ENCODE measurements at regions not wholly inside any gene's neighbourhood (a gene's known extent, or its start where the extent isn't known, plus 50 kb on each side); places are given as distances from the start of the nearest gene placed in this dataset.
"Not testable (repeated sequence)": the region's sequence is repeated elsewhere in the genome, so short reads cannot be mapped to it uniquely, and the experiment has no call there.

- peak; percentile 64 for DNase-seq (ENCODE audit: low read depth)
These were observed 272.1 kb upstream of the HS3ST1 start for GRCh38 chr4:11700751-11701226.

- peak; percentile 35 for DNase-seq (ENCODE audit: low read depth)
These were observed 270.3 kb upstream of the HS3ST1 start for GRCh38 chr4:11698846-11699590.

DNA sequence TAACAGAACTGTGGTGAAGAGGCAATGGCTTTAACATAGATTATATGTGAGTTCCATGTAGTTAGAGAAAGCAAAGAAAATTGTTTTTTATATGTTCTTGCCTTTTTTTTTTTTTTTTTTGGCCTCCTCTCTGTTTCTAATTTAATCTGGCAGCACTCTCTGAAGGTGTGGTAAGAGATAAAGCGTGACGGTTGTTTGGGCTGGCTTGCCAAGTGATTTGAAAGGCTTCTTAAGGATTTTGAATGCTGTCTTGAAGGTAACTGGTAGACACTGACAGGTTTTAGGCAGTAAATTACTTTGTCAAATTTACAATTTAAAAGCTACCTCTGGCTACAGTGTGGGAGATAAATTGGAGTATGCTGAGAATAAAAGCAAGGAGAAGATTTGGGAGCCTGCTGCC, 269.3 kb upstream of the HS3ST1 start:
- DNase-seq (ENCODE audit: low read depth), result no peak

DNA sequence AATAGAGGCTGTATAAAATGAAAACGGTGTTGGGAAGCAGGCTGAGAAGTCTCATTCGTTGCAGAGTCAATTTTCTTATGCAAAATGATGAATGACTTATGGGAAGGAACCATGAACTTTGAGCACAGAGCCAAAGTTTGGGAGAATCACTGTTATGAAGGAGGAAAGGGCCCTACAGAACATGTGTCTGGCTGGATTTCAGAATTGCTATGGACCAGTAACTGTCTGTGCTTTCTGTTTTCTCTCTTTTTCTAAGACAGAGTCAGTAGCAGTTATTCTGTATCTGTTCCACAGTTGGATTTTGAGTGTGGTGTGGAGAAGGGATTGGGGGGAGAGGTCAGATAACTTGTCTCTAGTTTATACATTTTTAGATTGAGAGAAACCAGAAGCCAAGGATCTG, 265.0 kb upstream of the HS3ST1 start:
- no peak for DNase-seq (ENCODE audit: low read depth)

DNA sequence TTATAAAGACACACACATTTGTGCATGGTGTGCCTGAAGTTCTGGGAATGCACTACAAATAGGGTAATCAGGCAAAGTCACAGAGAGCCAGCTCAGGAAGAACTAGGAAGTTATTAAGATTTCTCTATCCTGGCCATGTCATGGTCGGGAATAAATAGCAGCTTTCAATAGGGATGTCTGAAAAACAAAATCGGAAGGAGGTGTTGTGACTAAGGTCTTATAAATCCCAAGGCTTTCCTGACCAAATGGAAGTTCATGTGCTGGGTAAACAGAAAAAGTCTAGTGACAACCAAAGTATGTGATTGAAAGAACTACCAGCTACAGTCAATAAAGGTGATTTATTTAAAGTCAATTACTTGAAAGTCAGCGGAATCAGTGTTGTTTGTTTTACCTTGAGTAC, 262.5 kb upstream of the HS3ST1 start:
- no peak for DNase-seq (ENCODE audit: low read depth)

DNA sequence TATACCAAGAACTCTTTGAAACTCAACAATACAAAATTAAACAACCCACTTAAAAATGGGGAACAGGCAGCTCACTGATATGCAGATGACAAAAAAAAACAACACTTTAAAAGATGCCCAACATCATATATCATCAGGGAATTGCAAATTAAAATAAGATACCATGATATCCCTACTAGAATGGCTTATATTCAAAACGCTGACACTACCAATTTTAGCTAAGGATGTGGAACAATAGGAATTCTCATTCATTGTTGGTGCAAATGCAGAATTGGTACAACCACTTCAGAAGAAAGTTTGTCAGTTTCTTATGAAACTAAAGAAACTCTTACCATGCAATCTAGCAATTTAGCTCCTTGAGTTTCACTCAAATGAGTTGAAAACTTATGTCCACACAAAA, 259.0 kb upstream of the HS3ST1 start:
- no peak for DNase-seq (ENCODE audit: low read depth)

GRCh38 chr4:11685481-11685880, 256.8 kb upstream of the HS3ST1 start:
- no peak for DNase-seq (ENCODE audit: low read depth)

DNA sequence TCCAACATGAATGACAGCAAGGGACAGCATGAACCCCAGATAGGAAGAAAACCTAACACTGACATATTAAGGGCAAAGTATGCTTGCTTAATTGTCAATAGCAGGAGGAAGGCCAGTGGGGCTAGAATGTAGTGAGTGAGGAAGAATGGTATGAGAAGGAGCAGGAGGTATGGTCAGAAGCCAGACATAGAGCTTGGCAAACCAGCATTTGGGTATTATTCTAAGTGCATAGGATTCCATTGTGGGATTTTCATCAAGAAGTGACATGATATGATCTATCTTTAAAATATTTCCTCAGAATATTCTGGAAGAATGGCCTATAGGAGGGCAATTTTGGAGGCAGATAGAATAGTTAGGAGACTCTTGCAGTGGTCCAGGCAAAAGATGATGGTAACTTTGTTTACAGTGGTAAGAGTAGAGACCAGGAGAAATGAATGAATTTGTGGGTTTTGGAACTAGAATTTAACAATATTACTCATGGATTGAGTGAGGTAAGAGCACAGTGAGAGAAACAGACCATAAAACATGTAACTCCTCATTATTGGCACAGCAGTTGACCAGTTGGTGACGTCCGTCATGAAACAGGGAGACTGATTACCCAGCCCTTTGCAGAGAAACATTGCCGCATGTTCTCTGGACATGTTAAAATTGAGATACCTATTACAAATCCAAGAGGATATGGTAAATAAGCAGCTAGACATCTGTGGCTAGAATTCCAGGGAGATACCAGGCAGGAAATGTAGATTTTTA, 246.5 kb upstream of the HS3ST1 start:
- no peak for DNase-seq (ENCODE audit: low read depth)

DNA sequence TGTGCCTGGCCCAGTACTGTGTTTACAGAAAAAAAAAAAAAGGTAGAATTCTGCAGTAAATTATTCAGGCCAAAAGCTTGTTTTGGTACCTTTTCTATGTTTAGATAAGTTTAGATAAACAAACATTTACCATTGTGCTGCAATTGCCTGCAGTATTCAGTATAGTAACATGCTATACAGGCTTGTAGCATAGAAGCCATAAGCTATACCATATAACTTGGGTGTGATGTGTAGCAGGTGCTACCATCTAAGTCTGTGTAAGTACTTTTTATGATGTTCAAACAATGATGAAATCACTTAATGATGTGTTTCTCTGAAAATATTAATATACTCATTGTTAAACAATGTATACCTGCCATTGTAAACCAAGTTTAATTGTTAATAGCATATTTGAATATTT, 241.6 kb upstream of the HS3ST1 start:
- DNase-seq (ENCODE audit: low read depth), result no peak

- no peak for DNase-seq (ENCODE audit: low read depth)
These were observed 240.5 kb upstream of the HS3ST1 start for GRCh38 chr4:11669156-11669555.

- no peak for DNase-seq (ENCODE audit: low read depth)
These were observed 234.4 kb upstream of the HS3ST1 start for GRCh38 chr4:11663114-11663513.

DNA sequence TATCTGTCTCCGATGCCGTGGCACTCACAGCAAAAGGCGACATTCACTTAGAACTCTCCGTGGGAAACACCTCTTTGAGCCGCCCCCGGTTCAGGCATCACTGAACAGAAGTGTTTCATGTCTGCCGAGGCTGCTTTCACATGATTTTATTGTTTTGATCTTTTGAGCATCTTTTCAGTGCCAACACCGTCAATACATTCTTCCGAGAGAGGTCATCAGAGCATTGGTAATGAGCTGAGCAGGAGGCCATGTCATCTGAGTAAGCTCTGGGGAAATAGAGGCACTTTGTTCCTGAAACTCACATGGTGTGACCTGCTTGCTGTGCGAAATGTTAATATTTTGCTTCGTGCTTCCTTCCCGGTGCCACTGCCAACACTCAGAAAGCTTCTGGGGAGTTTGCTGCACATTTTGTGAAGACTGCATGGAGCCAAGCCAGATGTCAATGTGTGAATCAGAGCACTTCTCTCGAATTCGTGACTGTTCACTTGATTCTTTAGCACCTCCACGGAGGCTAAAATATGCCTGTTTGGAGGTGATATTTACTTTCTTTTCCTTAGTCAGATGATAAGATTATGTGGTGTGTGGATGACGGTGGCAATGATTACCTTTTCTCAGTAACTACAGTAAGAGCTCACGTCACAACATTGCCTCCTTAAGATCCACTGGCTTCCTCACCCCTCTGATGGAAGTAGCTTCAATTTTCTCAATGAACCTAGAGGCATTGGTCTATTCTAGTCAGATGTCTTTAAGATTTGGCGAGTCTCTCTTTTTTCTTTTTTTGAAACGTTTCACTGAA, 222.3 kb upstream of the HS3ST1 start:
- peak; percentile 43 for DNase-seq (ENCODE audit: low read depth)

- DNase-seq (ENCODE audit: low read depth), result no peak
These were observed 218.7 kb upstream of the HS3ST1 start for GRCh38 chr4:11647433-11647832.

DNA sequence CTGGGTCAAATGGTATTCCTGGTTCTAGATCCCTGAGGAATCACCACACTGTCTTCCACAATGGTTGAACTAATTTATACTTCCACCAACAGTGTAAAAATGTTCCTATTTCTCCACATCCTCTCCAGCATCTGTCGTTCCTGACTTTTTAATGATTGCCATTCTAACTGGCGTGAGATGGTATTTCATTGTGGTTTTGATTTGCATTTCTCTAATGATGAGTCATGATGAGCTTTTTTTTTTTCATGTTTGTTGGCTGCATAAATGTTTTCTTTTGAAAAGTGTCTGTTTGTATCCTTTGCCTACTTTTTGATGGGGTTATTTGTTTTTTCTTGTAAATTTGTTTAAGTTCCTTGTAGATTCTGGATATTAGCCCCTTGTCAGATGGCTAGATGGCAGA, 214.4 kb upstream of the HS3ST1 start:
- not testable (repeated sequence) for DNase-seq (ENCODE audit: low read depth)

DNA sequence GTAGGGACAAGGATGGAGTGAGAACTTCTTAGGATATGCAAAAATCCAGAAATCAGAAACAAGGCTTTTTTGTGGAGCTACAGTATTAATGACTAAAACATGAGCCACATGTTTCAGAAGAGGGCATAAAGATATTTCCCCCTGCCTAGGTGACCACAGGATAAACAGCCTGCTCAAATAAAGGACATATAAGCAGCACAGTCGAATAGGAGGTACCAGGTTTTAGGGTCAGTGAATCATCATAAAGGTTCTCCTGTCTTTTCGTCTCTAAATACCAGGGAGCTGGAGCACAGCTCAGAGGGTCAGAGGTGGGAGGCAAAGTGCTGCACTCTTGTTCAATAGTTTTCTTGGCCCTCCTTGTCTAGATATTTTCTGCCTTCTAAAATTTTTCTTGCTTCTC, 211.9 kb upstream of the HS3ST1 start:
- DNase-seq (ENCODE audit: low read depth), result no peak

GRCh38 chr4:11636551-11636950, 207.9 kb upstream of the HS3ST1 start:
- DNase-seq (ENCODE audit: low read depth), result no peak

DNA sequence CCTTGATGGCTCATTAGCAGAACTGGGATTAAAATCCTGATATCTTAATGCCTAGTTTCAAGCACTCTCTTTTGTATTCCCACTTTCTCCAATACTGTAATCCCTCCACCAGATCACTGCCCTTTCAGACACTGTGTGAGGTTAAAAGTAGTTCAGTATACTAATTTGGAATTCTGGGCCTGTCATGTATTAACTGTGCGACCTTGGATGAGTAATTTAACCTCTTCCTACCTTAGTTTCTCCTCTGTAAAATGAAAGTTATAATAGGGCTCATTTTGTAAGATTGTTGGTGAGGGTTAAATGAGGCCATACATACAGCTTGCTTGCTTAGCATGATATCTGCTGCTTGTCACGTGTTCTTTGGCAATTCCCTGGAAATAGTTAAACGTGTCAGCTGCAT, 207.3 kb upstream of the HS3ST1 start:
- DNase-seq (ENCODE audit: low read depth), result no peak

DNA sequence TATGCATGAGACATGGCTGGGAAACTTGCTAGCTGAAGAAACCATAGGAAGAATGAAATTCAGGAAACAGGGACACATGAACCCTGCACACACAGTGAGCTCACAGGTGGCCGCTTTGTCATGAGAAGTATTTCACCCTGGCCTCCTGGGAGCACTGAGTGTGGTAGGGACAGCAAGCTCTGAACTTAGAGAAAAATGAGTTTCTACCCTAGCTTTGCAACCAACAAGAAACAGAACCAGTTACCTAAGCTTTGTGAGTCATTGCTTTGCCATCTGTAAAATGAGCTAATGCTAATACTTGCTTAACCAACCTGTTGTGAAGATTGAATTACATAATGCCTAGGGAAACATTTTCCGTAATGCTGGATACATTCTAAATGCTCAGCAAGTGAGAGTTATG, 206.6 kb upstream of the HS3ST1 start:
- no peak for DNase-seq (ENCODE audit: low read depth)

- no peak for DNase-seq (ENCODE audit: low read depth)
These were observed 205.6 kb upstream of the HS3ST1 start for GRCh38 chr4:11634283-11634682.

DNA sequence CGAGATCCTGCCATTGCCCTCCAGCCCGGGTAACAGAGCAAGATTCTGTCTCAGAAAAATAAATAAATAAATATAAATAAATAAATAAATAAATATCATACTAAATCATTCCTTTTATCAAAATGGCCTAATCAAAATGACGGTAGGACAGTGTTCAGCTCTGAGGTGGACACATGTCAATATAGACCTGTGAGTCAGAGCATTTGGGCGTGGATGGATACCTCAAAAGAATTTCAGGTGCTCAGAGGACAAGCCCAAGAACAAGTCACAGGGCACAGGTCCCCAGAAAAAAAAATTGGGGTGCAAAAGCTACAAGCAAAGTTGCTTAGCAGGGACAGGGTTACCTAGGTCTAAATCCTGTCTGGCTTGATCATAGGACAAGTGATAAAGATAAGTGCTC, 204.7 kb upstream of the HS3ST1 start:
- DNase-seq (ENCODE audit: low read depth), result no peak

DNA sequence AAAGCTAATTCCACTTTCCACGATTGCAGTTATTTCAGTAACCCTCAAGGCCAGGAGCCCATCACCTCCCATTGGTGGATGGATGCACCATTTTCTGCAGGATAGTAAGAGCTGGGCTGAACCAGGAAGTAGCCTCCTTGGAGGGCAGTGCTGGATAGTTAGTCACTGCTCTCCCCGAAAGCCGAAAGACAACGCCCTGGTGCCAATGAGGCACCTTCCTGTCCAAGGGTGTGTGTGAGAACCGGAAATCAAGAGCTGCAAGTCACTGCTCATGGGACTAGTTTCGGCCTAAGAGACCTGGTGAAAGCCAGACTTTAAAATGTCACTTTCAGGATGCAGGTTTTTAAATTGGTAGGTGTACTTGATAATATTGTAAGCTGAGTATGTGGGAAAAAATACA, 203.8 kb upstream of the HS3ST1 start:
- DNase-seq (ENCODE audit: low read depth), result no peak

DNA sequence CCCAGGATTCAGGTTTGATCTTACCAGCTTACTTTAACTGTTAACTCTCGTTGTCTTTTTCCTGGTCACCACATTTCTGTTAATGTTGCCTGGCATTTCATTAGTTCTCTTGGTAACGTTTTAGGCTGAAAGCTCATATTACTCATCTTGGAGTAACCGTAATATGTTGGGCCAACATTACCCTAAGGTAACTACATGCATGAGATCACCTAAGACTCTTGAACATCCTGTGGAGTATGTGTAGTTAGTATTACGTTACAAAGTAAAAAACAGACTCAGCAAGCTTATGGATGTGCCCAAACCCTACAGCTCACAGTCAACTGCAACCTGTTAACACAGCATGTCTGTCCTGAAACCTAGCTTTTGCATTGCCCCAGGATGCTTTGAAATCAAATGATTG, 203.3 kb upstream of the HS3ST1 start:
- no peak for DNase-seq (ENCODE audit: low read depth)

DNA sequence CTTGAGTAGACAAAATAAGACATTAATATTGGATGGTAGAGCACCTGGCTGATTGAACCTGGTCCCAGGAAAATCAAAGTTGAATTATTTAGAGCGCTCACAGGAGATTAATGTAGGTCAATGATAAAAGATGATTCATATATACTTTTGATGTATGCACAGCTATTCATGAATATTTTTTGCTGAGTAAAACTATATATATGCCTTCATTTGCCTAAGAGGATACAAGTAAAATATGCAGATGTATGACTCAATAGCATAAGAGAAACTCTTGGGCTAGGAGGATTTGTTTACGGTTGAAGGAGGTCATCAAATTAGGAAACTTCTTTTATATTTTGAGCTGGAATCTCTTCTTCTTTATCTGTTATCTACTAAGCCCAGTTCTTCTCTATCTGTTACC, 202.7 kb upstream of the HS3ST1 start:
- DNase-seq (ENCODE audit: low read depth), result no peak
